ENCODE measurements at regions not wholly inside any gene's neighbourhood (a gene's known extent, or its start where the extent isn't known, plus 50 kb on each side); places are given as distances from the start of the nearest gene placed in this dataset.

DNA sequence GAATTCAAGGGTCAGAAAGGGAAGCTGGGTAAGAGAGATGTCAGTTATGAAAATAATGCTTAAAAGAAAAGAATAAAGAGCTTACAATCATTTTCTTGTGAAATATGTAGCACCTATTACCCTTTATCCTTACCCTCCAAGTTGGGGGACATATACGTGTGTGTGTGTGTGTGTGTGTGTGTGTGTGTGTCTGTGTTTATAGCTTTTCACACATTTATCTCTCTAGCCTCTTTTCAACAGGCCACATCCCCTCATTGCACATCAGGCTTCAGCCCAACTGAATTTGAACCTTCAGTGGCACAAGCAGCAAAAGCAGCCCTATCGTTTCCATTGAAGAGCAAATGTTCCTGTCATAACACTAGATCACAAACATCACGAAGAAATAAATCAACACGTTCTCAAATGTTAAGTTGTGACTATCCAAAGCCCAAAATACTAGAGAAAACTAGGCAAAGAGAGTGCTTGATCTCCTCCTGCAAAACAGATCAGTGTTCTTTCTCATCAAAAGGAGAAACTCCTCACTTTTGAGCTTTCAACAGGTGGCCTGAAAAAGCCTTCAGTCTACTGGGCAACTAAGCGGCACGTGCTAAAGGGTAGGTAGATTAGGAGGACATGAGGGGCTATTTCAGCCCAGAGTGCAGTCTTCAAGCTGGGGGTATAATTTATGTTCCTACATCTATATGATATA is 416.4 kb downstream of the EFNA5 start:
- intact Hi-C loops (cut with micrococcal nuclease), result no loop called here
- 87% methylated on average over 5 of the region's 6 CpGs for WGBS (ENCODE audit: insufficient coverage)

DNA sequence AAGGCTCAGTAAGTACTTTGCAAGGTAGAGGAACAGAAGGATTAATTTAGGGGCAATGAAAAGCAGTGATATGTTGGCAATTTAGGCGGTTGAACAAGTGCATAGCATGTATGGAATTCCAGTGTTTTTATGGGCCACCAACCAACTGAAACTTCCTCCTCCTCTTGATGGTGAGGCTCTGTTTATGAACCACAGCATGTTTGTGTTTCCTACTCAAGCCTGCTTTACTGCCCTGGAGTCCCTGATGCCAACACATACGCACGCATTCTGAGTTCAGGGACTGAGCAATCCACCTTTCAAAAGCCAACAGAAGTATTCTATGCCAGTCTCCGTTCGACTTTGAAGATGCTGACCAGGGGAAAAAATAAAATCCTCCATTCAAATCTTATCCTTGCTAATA is 417.5 kb downstream of the EFNA5 start:
- 97% methylated on average over 5 of the region's 5 CpGs for WGBS (ENCODE audit: insufficient coverage)
- Mint-ChIP-seq H3K27me3 (ENCODE audit: low read depth in 2 of 2) (peaks cover 4 to 5% of the 10 kb centered on the region in 2 donors), H3K9me3 (no peaks in the 10 kb centered on the region), H3K4me1 (peaks cover 20 to 28% of the 10 kb centered on the region in 2 donors), H3K27ac (no peak overlapping the region), H3K36me3 (no peaks in the 10 kb centered on the region), H3K4me3 (no peak overlapping the region)
- H3K4me1 ChIP-seq (ENCODE audit: control insufficient read depth, insufficient read depth, low read length), result peaks cover 21% of the 10 kb centered on the region
- H3K4me3 ChIP-seq (ENCODE audit: low read length), result no peak overlapping the region
- H3K9me3 ChIP-seq (ENCODE audit: control insufficient read depth, insufficient read depth, low read length), result no peaks in the 10 kb centered on the region
- TF ChIP-seq, protein P1, sequence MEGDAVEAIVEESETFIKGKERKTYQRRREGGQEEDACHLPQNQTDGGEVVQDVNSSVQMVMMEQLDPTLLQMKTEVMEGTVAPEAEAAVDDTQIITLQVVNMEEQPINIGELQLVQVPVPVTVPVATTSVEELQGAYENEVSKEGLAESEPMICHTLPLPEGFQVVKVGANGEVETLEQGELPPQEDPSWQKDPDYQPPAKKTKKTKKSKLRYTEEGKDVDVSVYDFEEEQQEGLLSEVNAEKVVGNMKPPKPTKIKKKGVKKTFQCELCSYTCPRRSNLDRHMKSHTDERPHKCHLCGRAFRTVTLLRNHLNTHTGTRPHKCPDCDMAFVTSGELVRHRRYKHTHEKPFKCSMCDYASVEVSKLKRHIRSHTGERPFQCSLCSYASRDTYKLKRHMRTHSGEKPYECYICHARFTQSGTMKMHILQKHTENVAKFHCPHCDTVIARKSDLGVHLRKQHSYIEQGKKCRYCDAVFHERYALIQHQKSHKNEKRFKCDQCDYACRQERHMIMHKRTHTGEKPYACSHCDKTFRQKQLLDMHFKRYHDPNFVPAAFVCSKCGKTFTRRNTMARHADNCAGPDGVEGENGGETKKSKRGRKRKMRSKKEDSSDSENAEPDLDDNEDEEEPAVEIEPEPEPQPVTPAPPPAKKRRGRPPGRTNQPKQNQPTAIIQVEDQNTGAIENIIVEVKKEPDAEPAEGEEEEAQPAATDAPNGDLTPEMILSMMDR (IDR thresholded peaks at IDR 0.05), result no peak
- intact Hi-C loops (cut with micrococcal nuclease), result no loop called here
- H3K36me3 ChIP-seq (ENCODE audit: control insufficient read depth, insufficient read depth, low read length), result no peaks in the 10 kb centered on the region
- H3K27me3 ChIP-seq (ENCODE audit: control insufficient read depth, insufficient read depth, low read length), result no peaks in the 10 kb centered on the region
- ATAC-seq (no peak), DNase-seq (no peak)
- H3K27ac ChIP-seq (ENCODE audit: low read length), result no peak overlapping the region

More for the DNA sequence above, 416.4 kb downstream of the EFNA5 start:
- ATAC-seq (peak; percentile 26 to 69 (median 66)), DNase-seq (peak in 1 of 2 donors; percentile 4)
- Mint-ChIP-seq H3K4me3 (peak overlapping the region; percentile 28), H3K27ac (peak overlapping the region in 1 of 2 donors; percentile 45), H3K27me3 (ENCODE audit: low read depth in 2 of 2) (peaks cover 2 to 8% of the 10 kb centered on the region in 2 donors), H3K9me3 (peaks cover 0 to under 1% of the 10 kb centered on the region in 2 donors), H3K36me3 (peaks cover 3% of the 10 kb centered on the region), H3K4me1 (peaks cover 20 to 28% of the 10 kb centered on the region in 2 donors)
- H3K4me1 ChIP-seq (ENCODE audit: control insufficient read depth, insufficient read depth, low read length), result peaks cover 21% of the 10 kb centered on the region
- H3K9me3 ChIP-seq (ENCODE audit: control insufficient read depth, insufficient read depth, low read length), result no peaks in the 10 kb centered on the region
- no peak overlapping the region for H3K27ac ChIP-seq (ENCODE audit: low read length)
- no peaks in the 10 kb centered on the region for H3K27me3 ChIP-seq (ENCODE audit: control insufficient read depth, insufficient read depth, low read length)
- H3K36me3 ChIP-seq (ENCODE audit: control insufficient read depth, insufficient read depth, low read length), result no peaks in the 10 kb centered on the region
- TF ChIP-seq, protein P1 (IDR thresholded peaks at IDR 0.05), result no peak
- H3K4me3 ChIP-seq (ENCODE audit: low read length), result no peak overlapping the region

DNA sequence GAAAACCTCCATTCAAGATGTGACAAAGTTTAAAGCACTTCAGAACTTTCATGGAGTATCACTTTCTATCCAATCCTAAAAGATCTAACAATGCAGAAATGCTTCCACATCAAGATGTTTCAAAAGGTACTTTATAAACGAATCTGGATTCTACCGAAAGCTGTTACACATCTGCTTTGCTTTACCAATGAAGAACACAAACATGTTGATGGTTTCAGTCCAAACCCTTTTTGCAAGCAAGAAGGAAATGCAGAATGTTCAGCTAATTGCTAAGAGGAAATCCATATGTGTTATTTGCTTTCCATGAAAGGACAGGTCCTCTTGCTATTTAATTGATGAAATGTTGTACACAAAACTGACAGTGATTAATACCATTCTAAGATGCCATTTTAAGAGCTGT is 419.6 kb downstream of the EFNA5 start:
- intact Hi-C loops (cut with micrococcal nuclease), result no loop called here
- Histone ChIP-seq H3K4me1 (ENCODE audit: control insufficient read depth, insufficient read depth, low read length) (peaks cover 21% of the 10 kb centered on the region), H3K9me3 (ENCODE audit: control insufficient read depth, insufficient read depth, low read length) (no peaks in the 10 kb centered on the region), H3K27me3 (ENCODE audit: control insufficient read depth, insufficient read depth, low read length) (no peaks in the 10 kb centered on the region), H3K36me3 (ENCODE audit: control insufficient read depth, insufficient read depth, low read length) (no peaks in the 10 kb centered on the region), H3K27ac (ENCODE audit: low read length) (no peak overlapping the region), H3K4me3 (ENCODE audit: low read length) (no peak overlapping the region)
- TF ChIP-seq, protein P1 (IDR thresholded peaks at IDR 0.05), result no peak
- ATAC-seq (no peak), DNase-seq (no peak)
- peaks cover 16 to 28% of the 10 kb centered on the region in 2 donors for H3K4me1 Mint-ChIP-seq
- H3K36me3 Mint-ChIP-seq, result no peaks in the 10 kb centered on the region
- H3K27me3 Mint-ChIP-seq (ENCODE audit: low read depth in 2 of 2), result peaks cover 4 to 5% of the 10 kb centered on the region in 2 donors
- H3K9me3 Mint-ChIP-seq, result no peaks in the 10 kb centered on the region
- whole genome bisulfite sequencing (ENCODE audit: insufficient coverage), result 93% methylated on average over 2 of the region's 2 CpGs
- H3K27ac Mint-ChIP-seq, result no peak overlapping the region
- no peak overlapping the region for H3K4me3 Mint-ChIP-seq

Measured in natural killer cell (primary cell).